ENCODE measurements at regions not wholly inside any gene's neighbourhood (a gene's known extent, or its start where the extent isn't known, plus 50 kb on each side); places are given as distances from the start of the nearest gene placed in this dataset.

DNA sequence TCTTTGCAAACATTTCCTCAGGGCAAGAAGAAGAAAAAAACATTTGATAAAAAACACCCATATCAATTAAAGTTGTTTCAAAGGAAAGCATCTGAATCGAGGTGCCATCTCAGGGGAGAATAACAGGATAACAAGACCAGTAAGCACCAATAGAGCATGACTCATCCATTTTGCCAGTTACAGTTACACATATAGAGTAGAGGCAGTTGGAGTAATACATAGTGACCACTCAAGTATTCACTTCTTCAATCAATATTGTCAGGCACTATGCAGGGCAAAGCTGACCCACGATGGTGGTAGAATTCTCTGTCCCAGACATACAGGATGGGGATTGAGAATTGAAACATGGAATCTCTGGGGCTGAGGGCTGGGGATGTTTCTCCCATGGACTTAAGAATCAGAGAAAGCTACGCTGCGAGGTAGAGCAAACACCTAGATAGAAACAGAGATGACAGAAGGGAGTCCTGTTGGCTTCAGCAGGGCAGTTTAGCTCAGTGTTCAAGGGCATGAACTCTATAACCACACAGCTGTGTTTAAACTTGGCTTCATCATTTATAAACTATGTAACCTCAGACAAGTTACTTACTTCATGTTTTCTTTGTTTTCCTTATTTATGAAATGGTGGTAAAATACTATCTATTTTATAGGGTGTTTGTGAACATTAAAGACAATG, 186.4 kb upstream of the NANOGP8 start:
- TF ChIP-seq POLR2A (IDR thresholded peaks at IDR 0.05; ENCODE audit: low read depth, low read length) = no peak
- no peak for TF ChIP-seq TAF1 (IDR thresholded peaks at IDR 0.05; ENCODE audit: low read depth, low read length)
- no peak for TF ChIP-seq POU2F2 (IDR thresholded peaks at IDR 0.05; ENCODE audit: low read depth, low read length)
- TF ChIP-seq POLR2AphosphoS5 (IDR thresholded peaks at IDR 0.05; ENCODE audit: low read depth, low read length) = no peak
